ENCODE measurements at regions not wholly inside any gene's neighbourhood (a gene's known extent, or its start where the extent isn't known, plus 50 kb on each side); places are given as distances from the start of the nearest gene placed in this dataset.

DNA sequence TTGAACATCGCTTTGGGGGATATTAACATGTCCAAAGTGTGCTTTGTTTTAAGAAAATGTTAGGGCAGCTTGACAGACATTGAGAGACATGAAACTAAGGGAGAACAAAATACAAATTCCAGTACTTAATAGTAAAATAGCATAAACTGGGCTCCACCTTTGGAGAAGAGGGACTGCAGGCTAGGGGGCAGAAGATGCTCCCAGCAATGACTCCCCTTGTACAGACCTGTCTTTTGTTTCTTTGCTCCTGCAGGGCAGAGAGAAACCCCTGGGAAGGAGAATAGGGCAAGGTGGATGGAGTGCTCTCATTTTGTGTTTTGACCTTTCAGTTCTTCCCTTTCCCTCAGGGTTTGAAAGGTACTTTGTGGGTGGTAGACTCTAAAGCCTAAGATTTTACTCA is 115.6 kb upstream of the PLCB4 start:
- no peaks in the 10 kb centered on the region for H3K27me3 ChIP-seq
- intact Hi-C loops (cut with DNase I; ENCODE audit: low total_unique reads): no loop called here
- TF ChIP-seq, protein P1, sequence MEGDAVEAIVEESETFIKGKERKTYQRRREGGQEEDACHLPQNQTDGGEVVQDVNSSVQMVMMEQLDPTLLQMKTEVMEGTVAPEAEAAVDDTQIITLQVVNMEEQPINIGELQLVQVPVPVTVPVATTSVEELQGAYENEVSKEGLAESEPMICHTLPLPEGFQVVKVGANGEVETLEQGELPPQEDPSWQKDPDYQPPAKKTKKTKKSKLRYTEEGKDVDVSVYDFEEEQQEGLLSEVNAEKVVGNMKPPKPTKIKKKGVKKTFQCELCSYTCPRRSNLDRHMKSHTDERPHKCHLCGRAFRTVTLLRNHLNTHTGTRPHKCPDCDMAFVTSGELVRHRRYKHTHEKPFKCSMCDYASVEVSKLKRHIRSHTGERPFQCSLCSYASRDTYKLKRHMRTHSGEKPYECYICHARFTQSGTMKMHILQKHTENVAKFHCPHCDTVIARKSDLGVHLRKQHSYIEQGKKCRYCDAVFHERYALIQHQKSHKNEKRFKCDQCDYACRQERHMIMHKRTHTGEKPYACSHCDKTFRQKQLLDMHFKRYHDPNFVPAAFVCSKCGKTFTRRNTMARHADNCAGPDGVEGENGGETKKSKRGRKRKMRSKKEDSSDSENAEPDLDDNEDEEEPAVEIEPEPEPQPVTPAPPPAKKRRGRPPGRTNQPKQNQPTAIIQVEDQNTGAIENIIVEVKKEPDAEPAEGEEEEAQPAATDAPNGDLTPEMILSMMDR (IDR thresholded peaks at IDR 0.05): no peak
- TF ChIP-seq POLR2AphosphoS5 (IDR thresholded peaks at IDR 0.05): no peak
- no peak for TF ChIP-seq POLR2A (IDR thresholded peaks at IDR 0.05)
- H3K9me3 ChIP-seq: no peaks in the 10 kb centered on the region
- in situ Hi-C loops (cut with MboI; ENCODE audit: low pct_ligation_motif_present in 1 of 4, low pct_unique_long_range_greater_than_20kb in 1 of 4, low sequenced_read_pairs in 3 of 4): no loop called here
- WGBS, 2 donors (ENCODE audit: low coverage in 1 of 2): 75 to 100% methylated on average over 1 of the region's 1 CpG
- H3K36me3 ChIP-seq: no peaks in the 10 kb centered on the region
- no peak overlapping the region for H3K27ac ChIP-seq
- DNase-seq: no peak
- H3K4me1 ChIP-seq: no peaks in the 10 kb centered on the region
- H3K4me3 ChIP-seq: no peak overlapping the region

DNA sequence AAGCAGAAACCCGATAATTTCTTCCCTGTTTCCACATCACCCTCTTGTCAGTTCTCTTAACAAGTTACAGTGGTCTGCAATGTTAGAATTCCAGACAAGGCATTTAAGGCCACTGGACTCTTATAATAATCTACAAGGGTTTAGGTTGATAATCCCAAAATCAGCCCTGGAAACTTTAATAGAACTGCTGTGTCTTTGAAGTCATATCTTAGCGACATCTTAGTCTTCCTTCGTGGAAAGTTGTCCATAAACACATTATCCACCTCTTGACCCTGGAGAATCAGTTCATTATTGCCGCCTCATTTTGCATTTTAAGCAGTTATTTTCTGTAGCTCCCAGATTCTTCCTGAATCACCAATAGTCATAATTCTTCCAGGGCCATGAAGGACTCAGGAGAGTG is 108.6 kb upstream of the PLCB4 start:
- in situ Hi-C loops (cut with MboI; ENCODE audit: low pct_ligation_motif_present in 1 of 4, low pct_unique_long_range_greater_than_20kb in 1 of 4, low sequenced_read_pairs in 3 of 4) (no loop called here), intact Hi-C loops (cut with DNase I; ENCODE audit: low total_unique reads) (loop anchor here (5.0 kb wide), 1 partner anchor 1317 kb away; no protein-coding TSS in a partner anchor)
- Histone ChIP-seq H3K36me3 (no peaks in the 10 kb centered on the region), H3K4me1 (no peaks in the 10 kb centered on the region), H3K4me3 (no peak overlapping the region), H3K9me3 (no peaks in the 10 kb centered on the region), H3K27ac (no peak overlapping the region), H3K27me3 (no peaks in the 10 kb centered on the region)
- DNase-seq: no peak
- 82 to 88% methylated on average over 4 of the region's 4 CpGs for WGBS, 2 donors (ENCODE audit: low coverage in 1 of 2)
- TF ChIP-seq EP300 (IDR thresholded peaks at IDR 0.05; ENCODE audit: low read depth): no peak
- TF ChIP-seq, protein P1 (IDR thresholded peaks at IDR 0.05): no peak
- TF ChIP-seq POLR2AphosphoS5 (IDR thresholded peaks at IDR 0.05): no peak
- no peak for TF ChIP-seq POLR2A (IDR thresholded peaks at IDR 0.05)

DNA sequence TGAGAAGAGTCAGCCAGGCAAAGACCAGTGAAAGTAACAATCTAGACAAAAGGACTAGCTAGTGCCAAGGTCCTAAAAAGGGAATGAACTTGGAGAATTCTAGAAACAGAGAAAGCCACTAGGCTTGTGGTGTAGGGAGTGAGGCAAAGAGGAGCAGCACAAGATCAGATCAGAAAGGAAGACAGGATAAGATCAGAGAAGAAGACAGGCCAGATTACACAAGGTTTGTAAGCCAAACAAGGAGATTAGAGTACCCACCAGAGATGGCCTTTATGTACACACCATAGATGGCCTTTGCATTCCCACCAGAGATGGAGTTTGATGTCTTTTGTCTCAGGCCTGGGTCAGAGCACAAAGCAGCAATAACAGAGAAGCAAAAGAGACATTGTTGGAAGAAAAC is 105.6 kb upstream of the PLCB4 start:
- intact Hi-C loops (cut with DNase I; ENCODE audit: low total_unique reads) (loop anchor here (5.0 kb wide), 1 partner anchor 1314 kb away; no protein-coding TSS in a partner anchor), in situ Hi-C loops (cut with MboI; ENCODE audit: low pct_ligation_motif_present in 1 of 4, low pct_unique_long_range_greater_than_20kb in 1 of 4, low sequenced_read_pairs in 3 of 4) (no loop called here)
- H3K27me3 ChIP-seq: no peaks in the 10 kb centered on the region
- H3K4me3 ChIP-seq: no peak overlapping the region
- no peaks in the 10 kb centered on the region for H3K9me3 ChIP-seq
- H3K36me3 ChIP-seq: no peaks in the 10 kb centered on the region
- no peak for DNase-seq
- TF ChIP-seq EP300 (IDR thresholded peaks at IDR 0.05; ENCODE audit: low read depth): no peak
- no peak for TF ChIP-seq POLR2A (IDR thresholded peaks at IDR 0.05)
- TF ChIP-seq POLR2AphosphoS5 (IDR thresholded peaks at IDR 0.05): no peak
- TF ChIP-seq, protein P1 (IDR thresholded peaks at IDR 0.05): no peak
- no peak overlapping the region for H3K27ac ChIP-seq
- H3K4me1 ChIP-seq: no peaks in the 10 kb centered on the region

DNA sequence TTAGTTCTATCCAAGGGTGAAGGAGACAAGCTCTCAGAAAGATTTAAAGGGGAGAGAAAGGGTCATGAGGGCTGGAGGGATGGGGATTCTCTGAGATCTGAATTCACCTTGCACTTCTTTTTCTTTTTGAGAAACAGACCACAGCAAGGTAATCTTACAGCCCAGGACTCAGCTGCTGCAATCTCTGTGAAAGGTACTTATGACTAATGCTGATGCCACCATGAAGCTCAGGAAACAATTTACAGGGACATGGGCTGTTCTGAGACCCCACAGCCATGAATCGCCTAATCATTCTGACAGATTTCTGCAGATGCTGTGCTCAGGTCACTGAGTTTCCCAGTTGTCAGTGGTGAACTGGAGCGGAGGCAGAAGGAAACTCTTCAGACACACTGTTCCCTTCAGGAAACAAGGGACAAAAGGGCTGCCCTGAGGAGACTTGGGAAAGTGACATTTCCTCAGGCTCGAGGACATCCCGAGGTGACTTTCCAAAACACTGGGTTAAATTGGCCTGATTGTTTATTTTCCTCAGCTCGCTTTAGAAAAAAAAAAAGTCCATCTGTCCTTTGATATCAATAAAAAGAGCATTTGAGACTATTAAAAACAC is 103.8 kb upstream of the PLCB4 start:
- H3K4me1 ChIP-seq: peaks cover 3 to 9% (median 5%) of the 10 kb centered on the region in 4 donors
- no peak overlapping the region for H3K4me3 ChIP-seq
- no peaks in the 10 kb centered on the region for H3K36me3 ChIP-seq
- H3K27me3 ChIP-seq: no peaks in the 10 kb centered on the region
- TF ChIP-seq POLR2AphosphoS5 (IDR thresholded peaks at IDR 0.05) (no peak), EP300 (IDR thresholded peaks at IDR 0.05; ENCODE audit: low read depth) (no peak), POLR2A (IDR thresholded peaks at IDR 0.05) (no peak)
- TF ChIP-seq, protein P1 (IDR thresholded peaks at IDR 0.05): no peak
- no peak overlapping the region for H3K27ac ChIP-seq
- H3K9me3 ChIP-seq: no peaks in the 10 kb centered on the region
- no peak for DNase-seq
- intact Hi-C loops (cut with DNase I; ENCODE audit: low total_unique reads): loop anchor here (5.0 kb wide), 1 partner anchor 1312 kb away; no protein-coding TSS in a partner anchor
- in situ Hi-C loops (cut with MboI; ENCODE audit: low pct_ligation_motif_present in 1 of 4, low pct_unique_long_range_greater_than_20kb in 1 of 4, low sequenced_read_pairs in 3 of 4): no loop called here
- 67 to 68% methylated on average over 1 to 5 of the region's 5 CpGs for WGBS, 2 donors (ENCODE audit: low coverage in 1 of 2)
